ENCODE measurements at regions not wholly inside any gene's neighbourhood (a gene's known extent, or its start where the extent isn't known, plus 50 kb on each side); places are given as distances from the start of the nearest gene placed in this dataset.

GRCh38 chr18:40698129-40698528 lies 1256.9 kb upstream of the PIK3C3 start:
- Histone ChIP-seq H3K4me3 (no peak overlapping the region), H3K9me3 (peaks cover 0 to 5% (median 0%) of the 10 kb centered on the region in 12 donors), H3K36me3 (no peaks in the 10 kb centered on the region), H3K27me3 (no peaks in the 10 kb centered on the region), H3K27ac (no peak overlapping the region), H3K4me1 (no peaks in the 10 kb centered on the region)
- ATAC-seq, result no peak
- TF ChIP-seq POLR2A (IDR thresholded peaks at IDR 0.05), result no peak
- TF ChIP-seq, protein P1, sequence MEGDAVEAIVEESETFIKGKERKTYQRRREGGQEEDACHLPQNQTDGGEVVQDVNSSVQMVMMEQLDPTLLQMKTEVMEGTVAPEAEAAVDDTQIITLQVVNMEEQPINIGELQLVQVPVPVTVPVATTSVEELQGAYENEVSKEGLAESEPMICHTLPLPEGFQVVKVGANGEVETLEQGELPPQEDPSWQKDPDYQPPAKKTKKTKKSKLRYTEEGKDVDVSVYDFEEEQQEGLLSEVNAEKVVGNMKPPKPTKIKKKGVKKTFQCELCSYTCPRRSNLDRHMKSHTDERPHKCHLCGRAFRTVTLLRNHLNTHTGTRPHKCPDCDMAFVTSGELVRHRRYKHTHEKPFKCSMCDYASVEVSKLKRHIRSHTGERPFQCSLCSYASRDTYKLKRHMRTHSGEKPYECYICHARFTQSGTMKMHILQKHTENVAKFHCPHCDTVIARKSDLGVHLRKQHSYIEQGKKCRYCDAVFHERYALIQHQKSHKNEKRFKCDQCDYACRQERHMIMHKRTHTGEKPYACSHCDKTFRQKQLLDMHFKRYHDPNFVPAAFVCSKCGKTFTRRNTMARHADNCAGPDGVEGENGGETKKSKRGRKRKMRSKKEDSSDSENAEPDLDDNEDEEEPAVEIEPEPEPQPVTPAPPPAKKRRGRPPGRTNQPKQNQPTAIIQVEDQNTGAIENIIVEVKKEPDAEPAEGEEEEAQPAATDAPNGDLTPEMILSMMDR (IDR thresholded peaks at IDR 0.05), result no peak
- DNase-seq, result peak in 1 of 5 donors; percentile 11
- intact Hi-C loops (cut with DNase I), result no loop called here

- ATAC-seq, result no peak
- Histone ChIP-seq H3K4me3 (no peak overlapping the region), H3K9me3 (peaks cover 0 to 4% (median 0%) of the 10 kb centered on the region in 12 donors), H3K4me1 (no peaks in the 10 kb centered on the region), H3K36me3 (no peaks in the 10 kb centered on the region), H3K27ac (no peak overlapping the region), H3K27me3 (no peaks in the 10 kb centered on the region)
- intact Hi-C loops (cut with DNase I), result no loop called here
- no peak for DNase-seq
- TF ChIP-seq POLR2A (IDR thresholded peaks at IDR 0.05), result no peak
- TF ChIP-seq, protein P1 (IDR thresholded peaks at IDR 0.05), result no peak
- 80 to 97% (median 84%) methylated on average over 1 of the region's 1 CpG for WGBS, 4 donors
These were observed 1259.5 kb upstream of the PIK3C3 start for GRCh38 chr18:40695526-40695925.

- WGBS, 4 donors, result 55 to 79% (median 70%) methylated on average over 3 of the region's 3 CpGs
- H3K4me3 ChIP-seq, result no peak overlapping the region
- intact Hi-C loops (cut with DNase I), result no loop called here
- ATAC-seq, result no peak
- no peaks in the 10 kb centered on the region for H3K36me3 ChIP-seq
- no peak for DNase-seq
- peaks cover 0 to 4% (median 0%) of the 10 kb centered on the region in 12 donors for H3K9me3 ChIP-seq
- TF ChIP-seq, protein P1 (IDR thresholded peaks at IDR 0.05), result no peak
- TF ChIP-seq POLR2A (IDR thresholded peaks at IDR 0.05), result no peak
- no peak overlapping the region for H3K27ac ChIP-seq
- H3K4me1 ChIP-seq, result no peaks in the 10 kb centered on the region
- no peaks in the 10 kb centered on the region for H3K27me3 ChIP-seq
These were observed 1262.2 kb upstream of the PIK3C3 start for GRCh38 chr18:40692871-40693270.

DNA sequence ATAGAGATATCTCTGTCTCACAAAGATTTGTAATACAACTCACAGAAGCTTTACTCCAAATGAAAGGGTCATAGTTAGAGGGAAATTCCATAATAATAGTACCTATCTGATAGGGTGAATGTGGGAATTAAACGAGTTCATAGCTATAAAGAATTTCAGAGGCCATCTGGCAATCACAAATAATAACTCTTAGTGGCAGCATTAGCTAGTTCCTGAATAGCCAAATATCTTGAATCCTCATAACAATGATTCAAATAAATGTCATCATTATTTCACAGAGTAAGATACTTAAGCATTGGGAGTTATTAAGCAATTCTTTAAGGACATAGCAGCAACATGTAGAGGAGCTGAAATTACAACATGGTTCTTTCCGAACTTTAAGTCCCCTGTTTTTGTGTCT lies 1265.0 kb upstream of the PIK3C3 start:
- no peaks in the 10 kb centered on the region for H3K36me3 ChIP-seq
- no peak overlapping the region for H3K27ac ChIP-seq
- intact Hi-C loops (cut with DNase I), result no loop called here
- H3K4me3 ChIP-seq, result no peak overlapping the region
- WGBS, 4 donors, result 70 to 79% (median 74%) methylated on average over 2 of the region's 2 CpGs
- no peaks in the 10 kb centered on the region for H3K4me1 ChIP-seq
- no peaks in the 10 kb centered on the region for H3K27me3 ChIP-seq
- TF ChIP-seq POLR2A (IDR thresholded peaks at IDR 0.05), result no peak
- TF ChIP-seq, protein P1 (IDR thresholded peaks at IDR 0.05), result no peak
- peaks cover 0 to 4% (median 0%) of the 10 kb centered on the region in 12 donors for H3K9me3 ChIP-seq
- DNase-seq (no peak), ATAC-seq (no peak)
